Medulla oblongata (tissue), 1 donor: ENCODE measurements at regions not wholly inside any gene's neighbourhood (a gene's known extent, or its start where the extent isn't known, plus 50 kb on each side); places are given as distances from the start of the nearest gene placed in this dataset.

ENCODE experiments used
- DNase-seq: peaks from one replicate; pipeline ENCODE4 v3.0.0-alpha.2; 2015; ENCODE audit errors: extremely low spot score

GRCh38 chr2:16137080-16137755, 196.9 kb downstream of the MYCN start:
- no peak for DNase-seq

GRCh38 chr2:16136461-16137035, 196.2 kb downstream of the MYCN start:
- no peak for DNase-seq

- DNase-seq, result no peak
These were observed 195.6 kb downstream of the MYCN start for GRCh38 chr2:16135913-16136310.

- no peak for DNase-seq
These were observed 195.0 kb downstream of the MYCN start for GRCh38 chr2:16135196-16135912.

- no peak for DNase-seq
These were observed 194.3 kb downstream of the MYCN start for GRCh38 chr2:16134436-16135165.

GRCh38 chr2:16130906-16131400, 190.6 kb downstream of the MYCN start:
- DNase-seq, result no peak

GRCh38 chr2:16130541-16130880, 190.2 kb downstream of the MYCN start:
- DNase-seq, result no peak

- no peak for DNase-seq
These were observed 189.6 kb downstream of the MYCN start for GRCh38 chr2:16129716-16130540.

GRCh38 chr2:16128746-16129610, 188.6 kb downstream of the MYCN start:
- no peak for DNase-seq

GRCh38 chr2:16127958-16128357, 187.6 kb downstream of the MYCN start:
- DNase-seq, result no peak

GRCh38 chr2:16127276-16127940, 187.1 kb downstream of the MYCN start:
- no peak for DNase-seq

- no peak for DNase-seq
These were observed 186.3 kb downstream of the MYCN start for GRCh38 chr2:16126517-16127275.

GRCh38 chr2:16125614-16126516, 185.5 kb downstream of the MYCN start:
- no peak for DNase-seq

- DNase-seq, result no peak
These were observed 184.7 kb downstream of the MYCN start for GRCh38 chr2:16124881-16125613.

GRCh38 chr2:16123856-16124780, 183.8 kb downstream of the MYCN start:
- DNase-seq, result no peak

GRCh38 chr2:16123421-16123820, 183.1 kb downstream of the MYCN start:
- no peak for DNase-seq
